ENCODE measurements at regions not wholly inside any gene's neighbourhood (a gene's known extent, or its start where the extent isn't known, plus 50 kb on each side); places are given as distances from the start of the nearest gene placed in this dataset.

DNA sequence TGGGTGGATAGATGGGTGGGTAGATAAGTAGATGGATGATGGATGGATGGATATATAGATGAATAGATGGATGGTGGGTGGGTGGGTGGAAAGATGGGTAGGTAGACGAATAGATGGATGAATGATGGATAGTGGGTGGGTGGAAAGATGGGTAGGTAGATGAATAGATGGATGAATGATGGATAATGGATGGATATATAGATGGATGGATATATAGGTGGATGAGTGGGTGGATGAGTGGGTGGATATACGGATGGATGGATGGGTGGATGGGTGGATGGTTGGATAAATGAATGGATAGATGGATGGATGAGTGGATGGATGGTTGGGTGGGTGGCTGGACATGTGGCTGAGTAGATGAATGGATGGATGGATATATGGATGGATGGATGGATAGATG, 53.1 kb upstream of the THY1 start:
- no peak for DNase-seq (ENCODE audit: low spot score)
- H3K4me1 Mint-ChIP-seq = peaks cover 15% of the 10 kb centered on the region
- Histone ChIP-seq H4K20me1 (ENCODE audit: low read depth) (no peaks in the 10 kb centered on the region), H3K4me2 (no peak overlapping the region), H3K27me3 (peaks cover 6% of the 10 kb centered on the region), H3F3A (ENCODE audit: low read depth) (no peaks in the 10 kb centered on the region), H3K79me2 (ENCODE audit: low read depth) (no peaks in the 10 kb centered on the region), H3K4me3 (no peak overlapping the region), H3K4me1 (peaks cover 3% of the 10 kb centered on the region), H3K9me3 (ENCODE audit: low read depth) (no peaks in the 10 kb centered on the region), H3K9ac (no peak overlapping the region), H3K27ac (no peak overlapping the region), H2AFZ (replicated peaks) (no peak overlapping the region), H3K36me3 (no peaks in the 10 kb centered on the region)
- H3K4me3 Mint-ChIP-seq = no peak overlapping the region
- no peaks in the 10 kb centered on the region for H3K36me3 Mint-ChIP-seq
- H3K27me3 Mint-ChIP-seq (ENCODE audit: insufficient read depth, low read depth) = peaks cover 6% of the 10 kb centered on the region
- TF ChIP-seq EZH2phosphoT487 (IDR thresholded peaks at IDR 0.05) (no peak), CTCF (IDR thresholded peaks at IDR 0.05) (no peak), EZH2 (IDR thresholded peaks at IDR 0.05) (no peak)
- no peaks in the 10 kb centered on the region for H3K9me3 Mint-ChIP-seq
- H3K27ac Mint-ChIP-seq = no peak overlapping the region

- Mint-ChIP-seq H3K27ac (no peak overlapping the region), H3K27me3 (ENCODE audit: insufficient read depth, low read depth) (peaks cover 6% of the 10 kb centered on the region), H3K9me3 (no peaks in the 10 kb centered on the region), H3K4me1 (peaks cover 14% of the 10 kb centered on the region), H3K4me3 (no peak overlapping the region), H3K36me3 (no peaks in the 10 kb centered on the region)
- Histone ChIP-seq H3K79me2 (ENCODE audit: low read depth) (no peaks in the 10 kb centered on the region), H3K36me3 (no peaks in the 10 kb centered on the region), H3K27ac (no peak overlapping the region), H4K20me1 (ENCODE audit: low read depth) (no peaks in the 10 kb centered on the region), H3K4me3 (no peak overlapping the region), H3K4me2 (no peak overlapping the region), H3K9me3 (ENCODE audit: low read depth) (no peaks in the 10 kb centered on the region), H2AFZ (replicated peaks) (no peak overlapping the region), H3K9ac (no peak overlapping the region), H3K4me1 (peaks cover 6% of the 10 kb centered on the region), H3K27me3 (peaks cover 6% of the 10 kb centered on the region), H3F3A (ENCODE audit: low read depth) (no peaks in the 10 kb centered on the region)
- DNase-seq (ENCODE audit: low spot score) = peak; percentile 86
- no peak for TF ChIP-seq EZH2phosphoT487 (IDR thresholded peaks at IDR 0.05)
- peak; percentile 91 for TF ChIP-seq CTCF (IDR thresholded peaks at IDR 0.05)
Observed at GRCh38 chr11:119474682-119475596, 52.0 kb upstream of the THY1 start.

GRCh38 chr11:119473901-119474681, 51.1 kb upstream of the THY1 start:
- H2AFZ ChIP-seq (replicated peaks) = no peak overlapping the region
- no peaks in the 10 kb centered on the region for H3K36me3 Mint-ChIP-seq
- H3K4me1 ChIP-seq = peaks cover 6% of the 10 kb centered on the region

More at GRCh38 chr11:119473901-119474681, 51.1 kb upstream of the THY1 start:
- Histone ChIP-seq H3K79me2 (ENCODE audit: low read depth) (no peaks in the 10 kb centered on the region), H3K9ac (no peak overlapping the region), H3K27me3 (peaks cover 6% of the 10 kb centered on the region), H3K36me3 (no peaks in the 10 kb centered on the region), H3K27ac (no peak overlapping the region), H3K9me3 (ENCODE audit: low read depth) (no peaks in the 10 kb centered on the region), H3F3A (ENCODE audit: low read depth) (no peaks in the 10 kb centered on the region), H3K4me3 (no peak overlapping the region), H3K4me2 (no peak overlapping the region), H4K20me1 (ENCODE audit: low read depth) (no peaks in the 10 kb centered on the region)
- no peak for TF ChIP-seq EZH2 (IDR thresholded peaks at IDR 0.05)
- no peak for TF ChIP-seq CTCF (IDR thresholded peaks at IDR 0.05)
- TF ChIP-seq EZH2phosphoT487 (IDR thresholded peaks at IDR 0.05) = no peak
- peaks cover 6% of the 10 kb centered on the region for H3K27me3 Mint-ChIP-seq (ENCODE audit: insufficient read depth, low read depth)
- no peak overlapping the region for H3K4me3 Mint-ChIP-seq
- no peak overlapping the region for H3K27ac Mint-ChIP-seq
- no peak for DNase-seq (ENCODE audit: low spot score)
- no peaks in the 10 kb centered on the region for H3K9me3 Mint-ChIP-seq
- peaks cover 11% of the 10 kb centered on the region for H3K4me1 Mint-ChIP-seq

Measured in neural progenitor cell (in vitro differentiated cells).